ENCODE measurements at regions not wholly inside any gene's neighbourhood (a gene's known extent, or its start where the extent isn't known, plus 50 kb on each side); places are given as distances from the start of the nearest gene placed in this dataset.

DNA sequence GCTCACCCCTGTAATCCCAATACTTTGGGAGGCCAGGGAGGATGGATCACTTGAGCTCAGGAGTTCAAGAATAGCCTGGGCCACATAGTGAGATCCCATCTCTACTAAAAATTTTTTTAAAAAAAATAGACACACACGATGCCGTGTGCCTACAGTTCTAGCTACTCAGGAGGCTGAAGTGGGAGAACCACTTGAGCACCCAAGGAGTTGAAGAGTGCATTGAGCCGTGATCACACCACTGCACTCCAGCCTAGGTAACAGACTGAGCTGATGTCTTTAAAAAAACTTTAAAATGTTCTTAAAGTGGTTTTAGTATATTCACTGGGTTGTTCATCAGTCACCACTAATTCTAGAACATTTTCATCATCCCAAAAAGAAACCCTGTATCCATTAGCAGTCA lies 51.9 kb upstream of the RNF38 start:
- no peaks in the 10 kb centered on the region for H3K9me3 ChIP-seq
- TF ChIP-seq POLR2A (IDR thresholded peaks at IDR 0.05) (no peak), POLR2AphosphoS5 (IDR thresholded peaks at IDR 0.05) (no peak)
- TF ChIP-seq, protein P1, sequence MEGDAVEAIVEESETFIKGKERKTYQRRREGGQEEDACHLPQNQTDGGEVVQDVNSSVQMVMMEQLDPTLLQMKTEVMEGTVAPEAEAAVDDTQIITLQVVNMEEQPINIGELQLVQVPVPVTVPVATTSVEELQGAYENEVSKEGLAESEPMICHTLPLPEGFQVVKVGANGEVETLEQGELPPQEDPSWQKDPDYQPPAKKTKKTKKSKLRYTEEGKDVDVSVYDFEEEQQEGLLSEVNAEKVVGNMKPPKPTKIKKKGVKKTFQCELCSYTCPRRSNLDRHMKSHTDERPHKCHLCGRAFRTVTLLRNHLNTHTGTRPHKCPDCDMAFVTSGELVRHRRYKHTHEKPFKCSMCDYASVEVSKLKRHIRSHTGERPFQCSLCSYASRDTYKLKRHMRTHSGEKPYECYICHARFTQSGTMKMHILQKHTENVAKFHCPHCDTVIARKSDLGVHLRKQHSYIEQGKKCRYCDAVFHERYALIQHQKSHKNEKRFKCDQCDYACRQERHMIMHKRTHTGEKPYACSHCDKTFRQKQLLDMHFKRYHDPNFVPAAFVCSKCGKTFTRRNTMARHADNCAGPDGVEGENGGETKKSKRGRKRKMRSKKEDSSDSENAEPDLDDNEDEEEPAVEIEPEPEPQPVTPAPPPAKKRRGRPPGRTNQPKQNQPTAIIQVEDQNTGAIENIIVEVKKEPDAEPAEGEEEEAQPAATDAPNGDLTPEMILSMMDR (IDR thresholded peaks at IDR 0.05) = no peak
- H3K27me3 ChIP-seq = no peaks in the 10 kb centered on the region
- H3K4me1 ChIP-seq = peaks cover 0 to 5% (median 2%) of the 10 kb centered on the region in 4 donors
- DNase-seq = peak in 1 of 2 donors; percentile 76
- H3K27ac ChIP-seq = no peak overlapping the region
- no peak overlapping the region for H3K4me3 ChIP-seq
- no peaks in the 10 kb centered on the region for H3K36me3 ChIP-seq
- no peak for ATAC-seq (ENCODE audit: low FRiP score in 2 of 2)
- WGBS, 2 donors = 76 to 80% methylated on average over 3 of the region's 3 CpGs

DNA sequence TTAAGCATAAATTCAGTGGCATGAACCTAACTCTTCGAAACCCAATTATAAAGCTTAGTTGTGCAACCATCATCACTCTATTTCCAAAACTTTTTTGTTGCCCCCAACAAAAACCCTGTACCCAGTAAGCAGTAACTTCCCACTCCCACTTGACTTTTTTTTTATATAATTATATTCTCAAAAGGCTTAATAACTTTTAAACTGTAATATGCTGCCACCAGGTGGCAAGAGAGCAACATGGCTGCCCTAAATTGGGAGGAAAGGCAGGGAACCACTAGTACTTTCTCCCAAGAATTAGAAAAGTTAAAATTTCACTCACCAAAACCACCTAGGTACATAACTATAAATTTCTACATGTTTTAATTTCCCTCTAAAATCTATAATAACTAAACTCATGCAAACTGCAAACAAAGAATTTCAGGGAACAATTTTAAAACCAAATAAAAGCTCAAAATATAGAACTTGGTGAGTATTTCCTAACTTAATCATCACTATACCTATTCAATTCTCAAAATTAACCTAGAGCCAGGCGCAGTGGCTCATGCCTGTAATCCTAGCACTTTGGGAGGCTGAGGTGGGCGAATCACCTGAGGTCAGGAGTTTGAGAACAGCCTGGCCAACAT lies 50.2 kb upstream of the RNF38 start:
- Histone ChIP-seq H3K27ac (no peak overlapping the region), H3K9me3 (no peaks in the 10 kb centered on the region), H3K4me3 (no peak overlapping the region), H3K27me3 (no peaks in the 10 kb centered on the region), H3K4me1 (peaks cover 0 to 5% (median 2%) of the 10 kb centered on the region in 4 donors), H3K36me3 (no peaks in the 10 kb centered on the region)
- TF ChIP-seq, protein P1 (IDR thresholded peaks at IDR 0.05) = peak in 5 of 6 experiments; percentile 25 to 64 (median 51)
- TF ChIP-seq POLR2A (IDR thresholded peaks at IDR 0.05) (no peak), EP300 (IDR thresholded peaks at IDR 0.05) (no peak), POLR2AphosphoS5 (IDR thresholded peaks at IDR 0.05) (no peak)
- ATAC-seq (ENCODE audit: low FRiP score in 2 of 2) = peak in 1 of 2 donors; percentile 56
- DNase-seq = no peak
- 94 to 96% methylated on average over 3 of the region's 3 CpGs for WGBS, 2 donors
